Parathyroid adenoma (tissue), 2 donors: ENCODE measurements at regions not wholly inside any gene's neighbourhood (a gene's known extent, or its start where the extent isn't known, plus 50 kb on each side); places are given as distances from the start of the nearest gene placed in this dataset.

Experiments used
- H2AFZ ChIP-seq: fragments of 300-600 bp; sonication (generic); one replicate; pipeline ENCODE4 v1.7.0; 2017; ENCODE audit warnings: antibody characterized with exemption, mild to moderate bottlenecking
- H3K27ac ChIP-seq: fragments of 300-600 bp; sonication (generic); one replicate; pipeline ENCODE4 v1.7.0; 2017
- H3K27me3 ChIP-seq: fragments of 300-600 bp; sonication (generic); one replicate; pipeline ENCODE4 v1.7.0; 2017; ENCODE audit warnings: low read length; ENCODE audit not compliant: control insufficient read depth, insufficient read depth
- H3K36me3 ChIP-seq: fragments of 300-600 bp; sonication (generic); one replicate; pipeline ENCODE4 v1.7.0; 2017; ENCODE audit warnings: low read length; ENCODE audit not compliant: control insufficient read depth, insufficient read depth
- H3K4me1 ChIP-seq: fragments of 300-600 bp; sonication (generic); one replicate; pipeline ENCODE4 v1.7.0; 2017; ENCODE audit warnings: control low read depth
- H3K4me2 ChIP-seq: fragments of 300-600 bp; sonication (generic); one replicate; pipeline ENCODE4 v1.7.0; 2017; ENCODE audit warnings: low read length
- H3K4me3 ChIP-seq: fragments of 300-600 bp; sonication (generic); one replicate; pipeline ENCODE4 v1.7.0; 2017; ENCODE audit warnings: low read depth, low read length
- H3K79me2 ChIP-seq: fragments of 300-600 bp; sonication (generic); one replicate; pipeline ENCODE4 v1.7.0; 2017; ENCODE audit warnings: control low read depth
- H3K9ac ChIP-seq: fragments of 300-600 bp; sonication (generic); one replicate; pipeline ENCODE4 v1.7.0; 2017; ENCODE audit warnings: mild to moderate bottlenecking
- H3K9me3 ChIP-seq: fragments of 300-600 bp; sonication (generic); one replicate; pipeline ENCODE4 v1.7.0; 2017; ENCODE audit warnings: low read length; ENCODE audit not compliant: control insufficient read depth
- CTCF ChIP-seq: fragments of 300-600 bp; sonication (generic); IDR thresholded peaks from one replicate; pipeline ENCODE4 v1.7.0; 2017; ENCODE audit warnings: antibody characterized with exemption, mild to moderate bottlenecking
- donor health status: primary hyperparathyroidism.

- no peaks in the 10 kb centered on the region for H3K9me3 ChIP-seq
- H3K36me3 ChIP-seq: no peaks in the 10 kb centered on the region
These were observed 647.7 kb upstream of the WWC1 start for GRCh38 chr5:167643631-167644280.

GRCh38 chr5:167644619-167645018 is 646.8 kb upstream of the WWC1 start:
- no peak overlapping the region for H3K4me3 ChIP-seq
- TF ChIP-seq CTCF: no peak
- no peaks in the 10 kb centered on the region for H3K36me3 ChIP-seq
- no peak overlapping the region for H2AFZ ChIP-seq
- H3K79me2 ChIP-seq: no peaks in the 10 kb centered on the region
- no peaks in the 10 kb centered on the region for H3K27me3 ChIP-seq
- H3K4me1 ChIP-seq: no peaks in the 10 kb centered on the region
- no peak overlapping the region for H3K27ac ChIP-seq
- H3K4me2 ChIP-seq: no peak overlapping the region
- H3K9ac ChIP-seq: no peak overlapping the region
- no peaks in the 10 kb centered on the region for H3K9me3 ChIP-seq

More at GRCh38 chr5:167643631-167644280, 647.7 kb upstream of the WWC1 start:
- H3K4me3 ChIP-seq: no peak overlapping the region
- no peak for TF ChIP-seq CTCF
- H2AFZ ChIP-seq: no peak overlapping the region
- no peak overlapping the region for H3K27ac ChIP-seq
- H3K27me3 ChIP-seq: no peaks in the 10 kb centered on the region
- H3K9ac ChIP-seq: no peak overlapping the region
- H3K79me2 ChIP-seq: no peaks in the 10 kb centered on the region
- no peak overlapping the region for H3K4me2 ChIP-seq
- no peaks in the 10 kb centered on the region for H3K4me1 ChIP-seq

- Histone ChIP-seq H3K9ac (no peak overlapping the region), H3K9me3 (no peaks in the 10 kb centered on the region), H3K4me3 (no peak overlapping the region), H3K4me2 (no peak overlapping the region), H3K36me3 (no peaks in the 10 kb centered on the region), H2AFZ (no peak overlapping the region), H3K79me2 (no peaks in the 10 kb centered on the region), H3K27me3 (no peaks in the 10 kb centered on the region), H3K27ac (no peak overlapping the region), H3K4me1 (no peaks in the 10 kb centered on the region)
- TF ChIP-seq CTCF: no peak
These were observed 642.0 kb upstream of the WWC1 start for GRCh38 chr5:167649471-167649870.

GRCh38 chr5:167652690-167653089 is 638.8 kb upstream of the WWC1 start:
- Histone ChIP-seq H3K4me2 (no peak overlapping the region), H2AFZ (no peak overlapping the region), H3K9ac (no peak overlapping the region), H3K27ac (no peak overlapping the region), H3K36me3 (no peaks in the 10 kb centered on the region), H3K4me3 (no peak overlapping the region), H3K79me2 (no peaks in the 10 kb centered on the region), H3K4me1 (no peaks in the 10 kb centered on the region), H3K9me3 (no peaks in the 10 kb centered on the region), H3K27me3 (no peaks in the 10 kb centered on the region)
- TF ChIP-seq CTCF: no peak

- Histone ChIP-seq H3K4me1 (no peaks in the 10 kb centered on the region), H3K4me2 (no peak overlapping the region), H3K79me2 (no peaks in the 10 kb centered on the region), H3K27me3 (no peaks in the 10 kb centered on the region), H3K9me3 (no peaks in the 10 kb centered on the region), H3K36me3 (no peaks in the 10 kb centered on the region), H3K9ac (no peak overlapping the region), H2AFZ (no peak overlapping the region), H3K27ac (no peak overlapping the region), H3K4me3 (no peak overlapping the region)
- no peak for TF ChIP-seq CTCF
These were observed 637.8 kb upstream of the WWC1 start for GRCh38 chr5:167653645-167654106.
